MCF 10A (cell line): ENCODE measurements at regions not wholly inside any gene's neighbourhood (a gene's known extent, or its start where the extent isn't known, plus 50 kb on each side); places are given as distances from the start of the nearest gene placed in this dataset.

ENCODE experiments used
- BruUV-seq: library from RNA; stranded (reverse); fragments of 400-500 nt; replicated peaks from 2 replicates; lab custom pipeline; 2021; lab: Mats Ljungman, UMichigan
- CTCF ChIA-PET: fragments of 300-600 bp; sonication (Branson Sonifier 250); formaldehyde crosslinking; extraction: SDS; loops from one replicate; lab custom pipeline; 2021; ENCODE audit warnings: antibody characterized with exemption, inconsistent platforms; lab: Yijun Ruan, JAX
- POLR2A ChIA-PET: fragments of 300-600, 350-650 bp; sonication (Branson Sonifier 250); formaldehyde crosslinking; extraction: SDS; loops from one replicate; lab custom pipeline; 2020; ENCODE audit warnings: antibody characterized with exemption, inconsistent platforms; lab: Yijun Ruan, JAX
- DNase-seq: peaks from one replicate; pipeline ENCODE4 v3.0.0-alpha.2; 2018; ENCODE audit not compliant: unreplicated experiment
- H3K27ac Mint-ChIP-seq: one replicate; pipeline ENCODE4 v1.8.0; 2022; ENCODE audit warnings: mild to moderate bottlenecking, low read depth, mixed read lengths; ENCODE audit not compliant: unreplicated experiment
- H3K27me3 Mint-ChIP-seq: one replicate; pipeline ENCODE4 v1.8.0; 2022; ENCODE audit warnings: mixed read lengths; ENCODE audit not compliant: insufficient read depth, unreplicated experiment
- H3K36me3 Mint-ChIP-seq: one replicate; pipeline ENCODE4 v1.8.0; 2022; ENCODE audit warnings: mild to moderate bottlenecking, moderate library complexity, mixed read lengths; ENCODE audit not compliant: insufficient read depth, unreplicated experiment
- H3K4me1 Mint-ChIP-seq: one replicate; pipeline ENCODE4 v1.8.0; 2022; ENCODE audit warnings: mixed read lengths; ENCODE audit not compliant: insufficient read depth, unreplicated experiment
- H3K4me3 Mint-ChIP-seq: one replicate; pipeline ENCODE4 v1.8.0; 2022; ENCODE audit warnings: mild to moderate bottlenecking, moderate library complexity, mixed read lengths; ENCODE audit not compliant: unreplicated experiment
- H3K9me3 Mint-ChIP-seq: one replicate; pipeline ENCODE4 v1.8.0; 2022; ENCODE audit warnings: mixed read lengths; ENCODE audit not compliant: unreplicated experiment
- CTCF ChIP-seq: fragments of 200-600 bp; IDR thresholded peaks from one replicate; pipeline ENCODE4 v1.8.0; 2022; ENCODE audit warnings: antibody characterized with exemption, mild to moderate bottlenecking; ENCODE audit not compliant: unreplicated experiment
- intact Hi-C: fragments of 100-400 bp; cut with micrococcal nuclease; formaldehyde crosslinking; loops from 2 replicates; pipeline ENCODE4 v1.14.1; 2022

GRCh38 chr7:79730971-79731370 is 277.5 kb upstream of the MAGI2 start:
- H3K4me3 Mint-ChIP-seq = no peak overlapping the region
- TF ChIP-seq CTCF = no peak
- H3K36me3 Mint-ChIP-seq = no peaks in the 10 kb centered on the region
- peaks cover 42% of the 10 kb centered on the region for H3K27me3 Mint-ChIP-seq
- BruUV-seq = no TSS peak
- H3K4me1 Mint-ChIP-seq = no peaks in the 10 kb centered on the region
- no peak for DNase-seq
- ChIA-PET CTCF (no interaction called here), POLR2A (no interaction called here)
- H3K9me3 Mint-ChIP-seq = peaks cover 17% of the 10 kb centered on the region
- intact Hi-C loops = no loop called here
- no peak overlapping the region for H3K27ac Mint-ChIP-seq

GRCh38 chr7:79723833-79724618 is 270.6 kb upstream of the MAGI2 start:
- DNase-seq = no peak
- no peaks in the 10 kb centered on the region for H3K9me3 Mint-ChIP-seq
- H3K27me3 Mint-ChIP-seq = peaks cover 58% of the 10 kb centered on the region
- TF ChIP-seq CTCF = no peak
- no peaks in the 10 kb centered on the region for H3K4me1 Mint-ChIP-seq
- intact Hi-C loops = no loop called here
- no peak overlapping the region for H3K4me3 Mint-ChIP-seq
- ChIA-PET CTCF (interaction anchor here (0.6 to 1.1 kb wide), 2 partner anchors 24 to 471 kb away, joined by 3 read pairs; no protein-coding TSS in a partner anchor), POLR2A (no interaction called here)
- no peaks in the 10 kb centered on the region for H3K36me3 Mint-ChIP-seq
- H3K27ac Mint-ChIP-seq = no peak overlapping the region
- no TSS peak for BruUV-seq

GRCh38 chr7:79722217-79722616 is 268.8 kb upstream of the MAGI2 start:
- BruUV-seq = no TSS peak
- H3K36me3 Mint-ChIP-seq = no peaks in the 10 kb centered on the region
- no peak overlapping the region for H3K27ac Mint-ChIP-seq
- intact Hi-C loops = no loop called here
- peaks cover 76% of the 10 kb centered on the region for H3K27me3 Mint-ChIP-seq
- no peak for DNase-seq
- no peak for TF ChIP-seq CTCF
- H3K4me3 Mint-ChIP-seq = no peak overlapping the region
- ChIA-PET CTCF (interaction anchor here (0.6 kb wide), 2 partner anchors 21 to 496 kb away, joined by 3 read pairs; no protein-coding TSS in a partner anchor), POLR2A (no interaction called here)
- no peaks in the 10 kb centered on the region for H3K9me3 Mint-ChIP-seq
- H3K4me1 Mint-ChIP-seq = no peaks in the 10 kb centered on the region

- no peak overlapping the region for H3K27ac Mint-ChIP-seq
- POLR2A ChIA-PET = no interaction called here
Measured at GRCh38 chr7:79719216-79719615, 265.7 kb upstream of the MAGI2 start.

More at GRCh38 chr7:79719216-79719615, 265.7 kb upstream of the MAGI2 start:
- Mint-ChIP-seq H3K36me3 (no peaks in the 10 kb centered on the region), H3K27me3 (peaks cover 73% of the 10 kb centered on the region), H3K4me1 (no peaks in the 10 kb centered on the region), H3K4me3 (no peak overlapping the region), H3K9me3 (no peaks in the 10 kb centered on the region)
- TF ChIP-seq CTCF = no peak
- intact Hi-C loops = no loop called here
- DNase-seq = no peak
- no TSS peak for BruUV-seq
- CTCF ChIA-PET = no interaction called here
